Adrenal gland (tissue), 5 donors: ENCODE measurements at regions not wholly inside any gene's neighbourhood (a gene's known extent, or its start where the extent isn't known, plus 50 kb on each side); places are given as distances from the start of the nearest gene placed in this dataset.

ENCODE experiments used
- POLR2A ChIP-seq, 2 donors: fragments of 450-650 bp; IDR thresholded peaks; one replicate each; pipeline ENCODE4 v1.6.1; 2017; ENCODE audit warnings: antibody characterized with exemption in 2 of 2, mild to moderate bottlenecking in 2 of 2, moderate library complexity in 1 of 2
- TF ChIP-seq, protein P1 (sequence below), 6 experiments: fragments of 450-650 bp in 4 of 6; fragments of 200-600 bp in 2 of 6; sonication (generic) in 1 of 6; IDR thresholded peaks; 1 replicate in 5 of 6; 2 replicates in 1 of 6; pipeline versions ENCODE4 v1.5.1 to v1.8.0; 2016 to 2021; ENCODE audit warnings: antibody characterized with exemption in 6 of 6, mild to moderate bottlenecking in 2 of 6, moderate library complexity in 1 of 6
- donor health status: DM: no; HTN: no; CAD: no.

DNA sequence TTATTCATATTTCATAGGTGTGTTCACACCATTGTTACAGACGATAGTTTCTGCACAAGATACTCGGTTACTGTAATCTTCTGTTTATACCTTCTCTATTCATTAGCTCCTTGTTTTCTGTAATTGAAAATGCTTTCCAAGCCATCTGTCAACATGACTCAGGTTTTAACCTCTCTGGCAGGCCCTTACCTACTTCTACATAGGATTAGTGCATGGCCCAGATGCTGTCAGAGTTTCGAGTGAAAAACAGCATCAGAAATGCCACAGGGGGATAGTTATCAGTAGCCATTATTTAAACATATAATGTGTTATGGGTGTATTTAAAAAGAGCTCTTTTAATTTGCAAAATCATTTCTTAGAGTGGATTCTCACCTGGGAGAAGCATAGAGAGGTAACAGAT is 596.4 kb downstream of the FBXO15 start:
- TF ChIP-seq, protein P1, sequence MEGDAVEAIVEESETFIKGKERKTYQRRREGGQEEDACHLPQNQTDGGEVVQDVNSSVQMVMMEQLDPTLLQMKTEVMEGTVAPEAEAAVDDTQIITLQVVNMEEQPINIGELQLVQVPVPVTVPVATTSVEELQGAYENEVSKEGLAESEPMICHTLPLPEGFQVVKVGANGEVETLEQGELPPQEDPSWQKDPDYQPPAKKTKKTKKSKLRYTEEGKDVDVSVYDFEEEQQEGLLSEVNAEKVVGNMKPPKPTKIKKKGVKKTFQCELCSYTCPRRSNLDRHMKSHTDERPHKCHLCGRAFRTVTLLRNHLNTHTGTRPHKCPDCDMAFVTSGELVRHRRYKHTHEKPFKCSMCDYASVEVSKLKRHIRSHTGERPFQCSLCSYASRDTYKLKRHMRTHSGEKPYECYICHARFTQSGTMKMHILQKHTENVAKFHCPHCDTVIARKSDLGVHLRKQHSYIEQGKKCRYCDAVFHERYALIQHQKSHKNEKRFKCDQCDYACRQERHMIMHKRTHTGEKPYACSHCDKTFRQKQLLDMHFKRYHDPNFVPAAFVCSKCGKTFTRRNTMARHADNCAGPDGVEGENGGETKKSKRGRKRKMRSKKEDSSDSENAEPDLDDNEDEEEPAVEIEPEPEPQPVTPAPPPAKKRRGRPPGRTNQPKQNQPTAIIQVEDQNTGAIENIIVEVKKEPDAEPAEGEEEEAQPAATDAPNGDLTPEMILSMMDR (IDR thresholded peaks at IDR 0.05), result no peak
- TF ChIP-seq POLR2A (IDR thresholded peaks at IDR 0.05), result no peak
